ENCODE measurements at regions not wholly inside any gene's neighbourhood (a gene's known extent, or its start where the extent isn't known, plus 50 kb on each side); places are given as distances from the start of the nearest gene placed in this dataset.
"Not testable (repeated sequence)": the region's sequence is repeated elsewhere in the genome, so short reads cannot be mapped to it uniquely, and the experiment has no call there.

DNA sequence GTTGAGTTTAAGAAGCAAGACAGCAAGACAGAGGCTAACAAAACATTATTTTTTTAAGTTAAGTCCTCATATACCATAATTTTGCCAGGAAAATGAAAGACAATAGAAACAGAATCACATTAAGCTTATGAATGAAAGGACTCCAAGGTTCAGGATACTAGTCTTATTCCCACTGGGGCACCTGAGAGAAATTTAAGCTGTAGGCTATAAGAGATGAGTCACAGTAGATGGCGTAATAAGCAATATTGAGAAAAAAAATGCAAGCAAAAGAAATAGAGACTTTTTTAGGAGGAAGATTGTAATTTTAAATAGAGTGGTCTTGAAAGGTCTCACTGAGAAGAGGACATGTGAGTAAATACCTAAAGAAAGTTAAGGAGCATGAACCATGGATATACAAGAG is 57.1 kb upstream of the KIF2B start:
- no peak for DNase-seq (ENCODE audit: low spot score in 2 of 2)
- WGBS, 2 donors, result 50 to 65% methylated on average over 1 of the region's 1 CpG
- intact Hi-C loops (cut with DNase I; ENCODE audit: low total_unique reads), result no loop called here
- no peak overlapping the region for H3K4me3 ChIP-seq (ENCODE audit: low read depth, poor library complexity, severe bottlenecking)
- TF ChIP-seq POLR2A (IDR thresholded peaks at IDR 0.05), result no peak
- TF ChIP-seq, protein P1, sequence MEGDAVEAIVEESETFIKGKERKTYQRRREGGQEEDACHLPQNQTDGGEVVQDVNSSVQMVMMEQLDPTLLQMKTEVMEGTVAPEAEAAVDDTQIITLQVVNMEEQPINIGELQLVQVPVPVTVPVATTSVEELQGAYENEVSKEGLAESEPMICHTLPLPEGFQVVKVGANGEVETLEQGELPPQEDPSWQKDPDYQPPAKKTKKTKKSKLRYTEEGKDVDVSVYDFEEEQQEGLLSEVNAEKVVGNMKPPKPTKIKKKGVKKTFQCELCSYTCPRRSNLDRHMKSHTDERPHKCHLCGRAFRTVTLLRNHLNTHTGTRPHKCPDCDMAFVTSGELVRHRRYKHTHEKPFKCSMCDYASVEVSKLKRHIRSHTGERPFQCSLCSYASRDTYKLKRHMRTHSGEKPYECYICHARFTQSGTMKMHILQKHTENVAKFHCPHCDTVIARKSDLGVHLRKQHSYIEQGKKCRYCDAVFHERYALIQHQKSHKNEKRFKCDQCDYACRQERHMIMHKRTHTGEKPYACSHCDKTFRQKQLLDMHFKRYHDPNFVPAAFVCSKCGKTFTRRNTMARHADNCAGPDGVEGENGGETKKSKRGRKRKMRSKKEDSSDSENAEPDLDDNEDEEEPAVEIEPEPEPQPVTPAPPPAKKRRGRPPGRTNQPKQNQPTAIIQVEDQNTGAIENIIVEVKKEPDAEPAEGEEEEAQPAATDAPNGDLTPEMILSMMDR (IDR thresholded peaks at IDR 0.05), result no peak

DNA sequence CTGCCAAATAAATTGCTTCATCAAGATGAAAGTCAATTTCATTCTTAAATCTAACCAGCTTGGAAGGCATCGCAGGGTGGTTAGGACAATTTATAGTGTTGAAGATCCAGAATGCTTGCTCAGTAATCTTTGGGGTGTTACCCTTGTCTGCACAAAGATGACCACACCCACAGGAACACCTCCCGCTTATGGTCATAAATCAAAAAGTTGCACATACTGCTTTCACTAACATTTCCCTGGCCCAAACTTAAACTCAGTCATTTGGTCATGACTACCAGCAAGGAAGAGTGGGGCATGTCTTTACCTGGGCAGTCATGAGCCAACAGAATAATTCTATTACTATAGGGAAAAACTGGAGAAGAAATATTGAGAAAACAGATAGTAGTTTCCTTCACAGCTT is 57.6 kb upstream of the KIF2B start:
- DNase-seq (ENCODE audit: low spot score in 2 of 2), result no peak
- TF ChIP-seq POLR2A (IDR thresholded peaks at IDR 0.05), result no peak
- TF ChIP-seq, protein P1 (IDR thresholded peaks at IDR 0.05), result no peak
- intact Hi-C loops (cut with DNase I; ENCODE audit: low total_unique reads), result no loop called here
- no peak overlapping the region for H3K4me3 ChIP-seq (ENCODE audit: low read depth, poor library complexity, severe bottlenecking)
- 40 to 41% methylated on average over 2 of the region's 2 CpGs for WGBS, 2 donors

DNA sequence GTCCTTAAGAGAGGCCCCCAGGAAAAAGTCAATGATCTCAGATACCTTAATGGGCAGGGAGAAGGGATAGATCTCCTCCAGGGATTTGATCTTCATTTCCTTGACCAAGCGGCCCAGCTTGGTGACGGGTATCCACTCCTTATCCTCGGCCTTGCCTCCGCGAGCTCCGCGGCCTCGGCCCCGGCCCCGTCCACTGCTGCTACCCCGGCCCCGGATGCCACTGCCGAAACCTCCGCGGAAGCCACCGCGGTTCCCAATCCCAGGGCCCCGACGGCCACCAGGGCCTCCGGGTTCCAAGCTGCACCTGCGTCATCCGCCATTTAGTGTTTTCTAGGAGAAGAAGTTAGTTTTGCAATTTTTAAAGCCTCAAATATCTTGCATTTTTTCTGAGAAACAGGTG is 65.2 kb upstream of the KIF2B start:
- no peak for DNase-seq (ENCODE audit: low spot score in 2 of 2)
- intact Hi-C loops (cut with DNase I; ENCODE audit: low total_unique reads), result no loop called here
- 98% methylated on average over 22 of the region's 22 CpGs for WGBS, 2 donors
- TF ChIP-seq, protein P1 (IDR thresholded peaks at IDR 0.05), result no peak
- TF ChIP-seq POLR2A (IDR thresholded peaks at IDR 0.05), result no peak
- no peak overlapping the region for H3K4me3 ChIP-seq (ENCODE audit: low read depth, poor library complexity, severe bottlenecking)

DNA sequence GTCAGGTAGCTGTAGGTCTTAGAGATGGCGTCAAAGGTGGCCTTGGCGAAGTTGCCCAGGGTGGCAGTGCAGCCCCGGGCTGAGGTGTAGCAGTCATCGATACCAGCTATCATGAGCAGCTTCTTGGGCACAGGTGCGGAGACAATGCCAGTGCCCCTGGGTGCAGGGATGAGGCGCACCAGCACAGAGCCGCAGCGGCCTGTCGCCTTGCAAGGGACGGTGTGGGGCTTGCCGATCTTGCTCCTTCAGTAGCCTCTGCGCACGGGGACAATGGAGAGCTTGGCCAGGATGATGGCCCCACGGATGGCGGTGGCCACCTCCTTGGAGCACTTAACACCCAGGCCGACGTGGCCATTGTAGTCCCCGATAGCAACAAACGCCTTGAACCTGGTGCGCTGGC is 65.6 kb upstream of the KIF2B start:
- DNase-seq (ENCODE audit: low spot score in 2 of 2); H3K4me3 ChIP-seq (ENCODE audit: low read depth, poor library complexity, severe bottlenecking); intact Hi-C loops (cut with DNase I; ENCODE audit: low total_unique reads): not testable (repeated sequence)
- 95 to 98% methylated on average over 20 of the region's 20 CpGs for WGBS, 2 donors

DNA sequence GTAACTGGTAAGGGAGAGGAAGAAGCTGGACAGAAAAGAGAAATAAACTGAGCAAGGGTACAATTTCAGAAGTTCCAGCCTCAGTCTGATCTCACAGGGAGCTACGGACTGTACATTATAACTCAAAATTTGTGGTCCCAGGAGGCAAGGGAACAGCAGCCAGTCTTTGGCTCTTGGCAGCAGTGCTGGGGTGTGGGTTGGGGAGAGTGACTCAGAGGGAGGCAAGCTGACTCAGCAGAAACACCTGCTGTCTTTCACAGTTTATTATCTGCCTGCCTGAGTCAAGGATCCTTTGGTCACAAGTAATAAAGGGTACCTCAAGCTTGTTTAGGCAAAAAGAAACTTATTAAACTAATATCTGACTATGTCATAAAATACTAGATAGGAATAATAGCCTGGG is 73.5 kb upstream of the KIF2B start:
- no peak overlapping the region for H3K4me3 ChIP-seq (ENCODE audit: low read depth, poor library complexity, severe bottlenecking)
- intact Hi-C loops (cut with DNase I; ENCODE audit: low total_unique reads), result no loop called here
- WGBS, 2 donors, result 40 to 46% methylated on average over 1 of the region's 1 CpG
- no peak for DNase-seq (ENCODE audit: low spot score in 2 of 2)
- TF ChIP-seq POLR2A (IDR thresholded peaks at IDR 0.05), result no peak
- TF ChIP-seq, protein P1 (IDR thresholded peaks at IDR 0.05), result no peak

DNA sequence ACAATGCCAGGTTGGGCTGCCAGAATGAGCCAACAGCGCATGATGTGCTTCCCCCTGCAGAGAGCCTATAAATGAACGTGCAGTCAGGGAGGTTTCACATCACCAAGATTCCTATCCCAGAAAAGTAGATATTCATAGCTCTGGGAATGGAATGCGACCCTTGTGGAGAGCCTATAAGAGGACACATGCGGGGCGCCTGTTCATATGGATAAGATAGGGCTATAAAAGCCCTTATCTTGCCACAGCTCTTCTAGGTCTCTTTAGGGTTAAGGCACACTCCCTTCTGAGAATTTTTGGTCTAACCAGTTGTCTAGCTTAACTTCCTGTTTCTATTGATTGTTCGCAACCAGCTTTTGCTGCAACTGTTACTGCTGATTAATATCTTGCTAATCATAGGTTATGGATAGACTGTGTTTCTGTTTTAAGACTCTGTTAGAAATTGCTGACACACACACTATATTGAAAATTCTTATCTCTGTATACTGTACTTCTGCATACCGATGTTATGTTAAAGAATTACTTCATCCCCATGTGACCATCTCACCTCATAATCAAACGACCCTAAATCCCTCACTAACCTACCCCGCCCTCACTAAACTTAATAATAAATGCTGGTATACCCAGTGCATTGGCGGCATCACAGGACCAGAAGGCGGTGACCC is 74.4 kb upstream of the KIF2B start:
- DNase-seq (ENCODE audit: low spot score in 2 of 2); H3K4me3 ChIP-seq (ENCODE audit: low read depth, poor library complexity, severe bottlenecking); intact Hi-C loops (cut with DNase I; ENCODE audit: low total_unique reads): not testable (repeated sequence)
- 56% methylated on average over 11 of the region's 11 CpGs for WGBS, 2 donors

DNA sequence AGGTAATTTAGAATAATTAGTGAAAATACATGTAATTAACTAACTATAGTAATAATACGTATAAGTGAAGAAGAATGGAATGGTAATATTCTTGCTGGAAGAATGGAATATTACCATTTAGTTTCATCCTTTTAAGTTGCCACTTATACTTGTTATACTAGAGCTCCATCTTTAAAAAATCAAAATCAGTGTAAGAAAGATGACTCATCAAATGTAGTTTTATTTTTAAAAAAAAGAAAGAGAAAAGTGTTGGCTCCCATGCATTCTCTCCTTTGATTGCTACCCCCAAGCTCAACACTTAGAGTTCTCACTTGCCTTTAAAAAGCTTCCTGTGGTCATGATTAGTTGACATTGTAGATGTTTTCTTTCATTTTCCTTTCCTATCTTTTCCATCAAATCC is 82.4 kb upstream of the KIF2B start:
- 95% methylated on average over 1 of the region's 1 CpG for WGBS, 2 donors
- TF ChIP-seq, protein P1 (IDR thresholded peaks at IDR 0.05), result no peak
- TF ChIP-seq POLR2A (IDR thresholded peaks at IDR 0.05), result no peak
- intact Hi-C loops (cut with DNase I; ENCODE audit: low total_unique reads), result no loop called here

More for the DNA sequence above, 82.4 kb upstream of the KIF2B start:
- DNase-seq (ENCODE audit: low spot score in 2 of 2), result no peak
- no peak overlapping the region for H3K4me3 ChIP-seq (ENCODE audit: low read depth, poor library complexity, severe bottlenecking)
